NCI-H69 (cell line): ENCODE measurements at regions not wholly inside any gene's neighbourhood (a gene's known extent, or its start where the extent isn't known, plus 50 kb on each side); places are given as distances from the start of the nearest gene placed in this dataset.
A peak's percentile ranks its signal among the peaks of the same experiment; 100 is the strongest.
"Not testable (repeated sequence)": the region's sequence is repeated elsewhere in the genome, so short reads cannot be mapped to it uniquely, and the experiment has no call there.

ENCODE experiments used
- DNase-seq: peaks from one replicate; lab custom pipeline; 2025; lab: John Stamatoyannopoulos, UW

DNA sequence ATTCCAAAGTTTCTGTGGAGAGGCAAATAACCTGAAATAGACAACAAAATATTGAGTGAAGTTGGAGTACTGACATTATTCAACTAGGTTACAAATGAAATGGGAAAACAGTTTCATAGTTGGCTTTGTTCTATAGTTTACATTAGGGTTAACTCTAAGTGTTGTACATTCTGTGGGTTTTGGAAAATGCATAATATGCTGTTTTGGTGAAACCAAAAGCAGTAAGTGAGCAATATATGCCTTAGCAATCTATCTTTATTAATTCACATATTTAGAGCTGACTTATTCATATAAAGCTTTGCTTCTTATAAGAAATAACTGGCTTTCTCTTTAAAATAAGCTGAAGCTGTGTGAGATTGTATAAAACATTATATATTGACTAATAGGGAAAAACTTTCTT, 157.5 kb upstream of the AHI1 start:
- no peak for DNase-seq

DNA sequence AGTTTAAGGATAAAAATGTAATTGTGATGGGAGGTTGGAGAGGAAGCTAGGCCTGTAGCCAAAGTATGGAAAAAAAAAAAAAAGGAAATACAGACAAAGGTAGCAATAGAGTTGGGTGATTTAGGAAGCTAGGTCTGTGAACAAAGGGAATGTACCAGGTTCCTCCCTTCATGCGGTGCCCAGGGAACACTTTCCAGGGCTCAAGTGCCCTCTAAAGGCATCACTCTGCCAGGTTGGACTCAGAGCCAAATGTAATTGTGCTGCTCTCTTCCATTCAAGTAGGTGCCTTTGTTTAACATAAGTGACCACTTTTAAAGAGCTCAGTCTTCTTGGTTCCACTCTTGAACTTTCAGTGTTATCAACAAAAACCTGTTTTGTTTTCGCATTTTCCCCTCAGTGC, 159.7 kb upstream of the AHI1 start:
- DNase-seq = peak; percentile 30

DNA sequence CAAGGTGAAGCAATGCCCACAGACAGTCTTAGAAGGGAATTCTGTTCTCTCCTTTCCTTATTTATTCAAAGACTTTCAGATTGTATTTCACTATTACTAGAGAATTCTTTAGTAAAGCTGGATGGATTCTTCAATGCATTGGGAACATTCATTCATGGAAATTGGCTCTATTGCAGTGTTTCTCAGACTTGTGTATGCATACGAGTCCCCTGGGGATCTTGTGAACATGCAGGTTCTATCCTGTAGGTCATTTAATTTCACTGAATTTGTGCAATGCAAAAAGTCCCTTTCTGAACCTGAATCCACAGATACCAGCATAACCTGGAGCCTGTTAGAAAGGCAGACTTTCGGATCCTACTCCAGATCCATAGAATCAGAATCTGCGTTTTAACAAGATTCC, 160.9 kb upstream of the AHI1 start:
- peak; percentile 5 for DNase-seq

DNA sequence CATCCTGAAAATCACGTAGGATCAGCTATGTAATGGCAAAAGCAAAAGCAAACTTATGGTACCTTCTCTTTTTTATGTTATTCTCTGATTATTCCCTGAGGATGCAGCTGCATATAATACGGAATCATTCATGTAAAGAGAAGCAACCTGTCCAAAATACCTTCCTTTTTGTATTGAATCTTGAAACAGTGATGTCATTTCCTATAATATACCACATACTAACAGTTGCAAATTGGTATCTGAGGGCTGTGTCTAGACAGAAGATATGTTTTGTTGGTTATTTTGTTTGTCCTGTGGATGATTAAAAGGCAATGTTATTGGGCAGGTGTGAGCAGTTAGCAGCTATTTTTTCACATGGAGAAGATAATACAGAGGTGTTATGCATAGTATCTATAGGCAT, 161.4 kb upstream of the AHI1 start:
- no peak for DNase-seq

DNA sequence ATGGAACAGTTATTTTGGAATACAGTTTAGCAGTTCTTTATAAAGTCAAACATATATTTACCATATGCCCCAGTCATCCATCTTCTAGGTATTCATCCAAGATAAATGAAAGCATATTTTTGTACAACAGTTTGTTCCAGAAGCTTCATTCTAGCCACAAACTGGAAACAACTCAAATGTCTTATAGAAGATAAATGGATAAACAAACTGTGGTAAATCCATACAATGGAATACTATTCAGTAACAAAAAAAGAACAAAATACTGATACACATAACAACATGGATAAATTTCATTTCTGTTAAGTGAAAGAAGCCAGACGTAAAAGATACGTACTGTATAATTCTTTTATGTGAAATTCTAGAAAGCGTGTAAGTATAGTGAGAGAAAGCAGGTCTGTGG, 167.0 kb upstream of the AHI1 start:
- no peak for DNase-seq

DNA sequence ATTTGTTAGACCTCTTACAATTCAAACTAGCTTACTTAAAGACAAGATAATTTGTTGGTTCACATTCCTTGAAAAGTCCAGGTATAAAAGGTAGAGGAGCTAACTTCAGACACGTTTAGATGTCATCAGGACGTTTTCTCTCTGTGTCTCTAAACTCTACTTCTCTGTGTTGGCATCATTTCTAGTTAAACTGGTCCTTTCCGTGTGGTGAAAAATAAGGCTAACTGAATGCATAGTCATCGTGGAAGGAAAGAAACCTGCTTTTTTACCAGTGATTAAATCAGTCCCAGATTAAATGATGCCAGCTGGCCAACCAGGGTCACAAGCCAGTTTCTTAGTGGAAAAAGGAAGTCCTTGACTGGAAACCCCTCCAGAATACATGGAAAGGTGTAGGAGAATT, 168.4 kb upstream of the AHI1 start:
- no peak for DNase-seq

DNA sequence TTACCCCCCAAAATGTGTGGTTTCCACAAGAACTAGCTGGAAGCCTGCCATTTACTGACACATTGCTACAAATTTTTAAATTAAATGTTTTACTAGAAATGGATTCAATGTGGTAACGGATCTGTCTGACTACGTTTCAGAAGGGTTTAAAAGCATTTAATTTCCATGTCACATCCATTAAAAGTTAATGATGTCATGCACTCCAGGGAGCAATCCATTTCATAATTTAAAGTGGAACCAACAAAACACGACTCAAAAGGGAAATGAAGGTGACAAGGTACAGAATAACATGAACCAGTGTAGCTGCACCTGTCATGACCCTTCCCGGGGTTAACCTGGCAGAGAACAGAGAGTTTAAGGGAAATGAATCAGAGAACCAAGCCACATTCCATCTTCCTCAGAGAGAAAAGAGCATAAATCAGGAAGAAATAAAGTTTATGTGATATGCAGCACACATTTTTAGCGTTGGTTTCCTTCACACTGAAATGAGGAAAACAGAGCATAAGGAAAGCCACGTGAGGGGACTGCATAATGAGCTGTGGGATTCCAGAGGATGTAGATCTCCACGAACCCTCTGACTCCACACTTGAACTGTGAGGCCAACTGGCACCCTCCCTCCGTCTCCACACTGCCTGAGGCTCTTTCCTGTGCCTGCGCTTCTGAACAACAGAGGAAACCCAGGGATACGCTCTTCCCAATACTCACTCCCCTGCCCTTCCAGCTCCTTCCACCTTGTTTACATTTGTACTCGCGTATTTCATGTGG, 170.3 kb upstream of the AHI1 start:
- peak; percentile 91 for DNase-seq

DNA sequence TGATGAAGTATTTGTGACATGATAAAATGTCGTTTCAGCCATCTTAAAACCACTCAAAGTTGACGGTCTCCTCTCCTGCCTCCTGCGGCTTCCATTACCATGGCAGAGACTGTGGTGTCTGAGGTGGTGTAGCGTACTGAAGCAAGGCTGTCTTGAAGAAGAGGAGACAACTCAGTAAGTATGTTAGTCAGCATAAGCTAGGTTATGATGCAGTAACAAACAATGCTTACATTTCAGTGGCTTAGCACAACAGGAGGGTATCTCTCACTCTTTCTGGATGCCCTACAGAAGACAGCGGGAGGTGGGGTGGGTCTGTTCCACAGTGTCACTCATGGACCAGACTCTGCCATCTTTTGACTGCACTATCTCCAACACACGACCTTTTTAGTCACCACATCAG, 174.7 kb upstream of the AHI1 start:
- DNase-seq = no peak

DNA sequence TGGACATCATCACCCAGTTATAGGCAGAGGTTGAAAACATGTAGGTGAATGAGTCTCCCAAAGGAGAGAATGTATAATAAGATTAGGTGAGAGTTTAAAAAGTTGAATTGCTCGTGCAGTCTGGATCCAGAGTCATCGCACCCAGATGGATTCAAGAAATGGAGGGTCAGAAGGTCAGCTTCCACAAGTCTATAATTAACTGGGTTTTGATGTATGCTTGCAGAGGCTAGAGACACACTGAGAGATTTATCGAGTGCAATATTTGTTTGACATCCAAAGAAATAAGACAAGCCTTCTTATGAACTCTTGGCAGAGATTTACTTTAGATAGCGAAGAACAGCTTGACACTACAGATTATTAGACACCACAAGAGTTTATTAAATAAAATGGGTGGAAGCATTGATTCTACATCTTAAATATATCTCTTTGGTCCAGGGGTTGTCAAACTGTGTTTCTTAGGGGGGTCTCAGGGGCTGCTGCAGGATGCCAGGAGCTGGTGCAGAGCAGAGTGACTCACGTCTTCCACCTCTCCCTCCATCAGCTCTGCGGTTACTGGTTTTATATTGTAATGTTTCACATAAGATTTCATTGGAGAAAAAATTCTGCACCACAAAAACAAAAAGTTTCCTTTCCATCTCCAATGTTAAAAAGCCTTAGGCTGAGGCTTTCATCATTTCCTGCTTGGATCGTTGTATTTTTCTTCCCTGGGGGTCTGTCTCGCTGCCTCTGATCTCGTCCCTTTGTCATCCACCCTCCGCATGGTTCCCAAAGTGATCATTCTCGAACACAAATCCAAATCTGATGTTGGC, 176.2 kb upstream of the AHI1 start:
- peak; percentile 38 for DNase-seq

DNA sequence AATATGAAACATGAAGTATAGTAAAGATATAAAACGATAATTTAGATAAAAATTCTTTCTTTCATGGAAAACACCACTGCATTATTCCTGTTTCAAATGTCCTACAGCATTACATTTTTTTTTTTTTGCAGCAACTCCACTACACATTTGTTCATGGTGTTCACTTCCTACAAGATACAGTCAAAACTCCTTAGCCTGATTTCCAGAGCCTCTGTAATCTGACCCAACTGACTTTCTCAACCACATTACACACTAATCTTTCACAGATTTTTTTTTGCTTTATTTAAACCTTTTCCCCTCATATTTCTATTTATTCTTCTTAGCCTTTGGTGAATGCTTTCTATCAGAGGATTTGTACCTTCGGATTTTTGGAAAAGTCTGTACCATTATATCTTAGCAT, 176.5 kb upstream of the PDE7B start:
- DNase-seq = no peak

DNA sequence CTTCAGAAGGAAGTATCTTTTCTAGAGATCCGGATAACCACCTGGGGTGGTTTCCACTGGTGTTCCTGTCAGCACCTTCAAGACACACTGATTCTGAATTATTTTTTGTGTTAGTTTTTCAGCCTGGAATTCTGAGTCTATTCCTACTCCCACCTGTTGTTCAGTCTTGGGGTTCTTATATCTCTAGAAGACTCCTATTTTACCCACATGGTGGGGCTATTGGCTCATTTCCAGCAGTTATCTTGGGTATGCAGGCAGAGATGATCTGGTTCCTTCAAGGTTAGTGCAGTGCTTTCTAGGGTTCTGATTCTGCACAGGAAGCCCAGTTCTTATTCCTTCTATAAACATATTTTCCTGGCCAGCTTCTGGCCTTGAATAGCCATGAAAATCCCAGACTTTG, 175.6 kb upstream of the PDE7B start:
- DNase-seq = peak; percentile 77

DNA sequence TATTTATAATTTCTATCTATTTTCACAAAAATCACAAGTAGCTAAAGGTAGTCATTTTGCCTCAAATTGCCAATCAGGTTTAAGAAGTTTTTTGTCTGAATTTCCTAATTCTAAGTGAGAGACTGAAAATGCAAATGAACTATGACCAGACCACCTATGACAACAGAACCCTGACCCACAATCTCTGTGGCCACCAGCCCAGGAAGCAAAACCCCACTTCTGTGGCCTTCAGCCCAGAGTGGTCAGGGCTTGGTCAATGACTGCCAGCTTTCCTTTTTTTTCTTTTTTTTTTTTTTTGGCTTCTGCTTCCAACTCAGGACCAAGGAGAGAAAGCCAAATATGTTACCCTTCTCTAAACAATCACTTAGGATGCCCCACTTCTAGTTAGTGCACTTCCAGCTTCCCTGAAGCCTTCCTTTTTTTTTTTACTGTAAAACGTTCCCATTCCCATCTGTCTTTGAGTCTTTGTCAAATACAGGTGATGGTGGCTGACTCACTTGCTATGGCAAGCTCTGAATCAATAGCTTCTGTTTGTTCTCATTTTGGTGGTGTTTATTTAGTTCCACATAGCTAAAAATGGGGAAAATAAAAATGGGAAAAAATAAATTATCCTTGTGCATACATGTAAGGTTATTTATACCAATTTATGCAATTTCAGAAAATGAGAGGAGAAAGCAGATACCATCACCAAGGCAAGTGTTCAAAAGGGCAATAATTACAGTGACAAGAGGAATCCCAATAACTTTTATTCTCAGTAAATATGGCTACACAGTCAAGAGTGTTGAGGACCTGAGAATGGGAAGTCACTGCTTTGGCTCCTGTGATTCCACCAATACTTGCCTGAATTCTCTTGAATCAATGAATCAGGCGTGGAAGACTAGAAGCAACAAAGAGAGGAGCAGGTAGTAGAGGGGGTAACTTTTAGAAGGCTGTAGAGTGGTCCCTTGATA, 170.3 kb upstream of the PDE7B start:
- DNase-seq = peak; percentile 76

DNA sequence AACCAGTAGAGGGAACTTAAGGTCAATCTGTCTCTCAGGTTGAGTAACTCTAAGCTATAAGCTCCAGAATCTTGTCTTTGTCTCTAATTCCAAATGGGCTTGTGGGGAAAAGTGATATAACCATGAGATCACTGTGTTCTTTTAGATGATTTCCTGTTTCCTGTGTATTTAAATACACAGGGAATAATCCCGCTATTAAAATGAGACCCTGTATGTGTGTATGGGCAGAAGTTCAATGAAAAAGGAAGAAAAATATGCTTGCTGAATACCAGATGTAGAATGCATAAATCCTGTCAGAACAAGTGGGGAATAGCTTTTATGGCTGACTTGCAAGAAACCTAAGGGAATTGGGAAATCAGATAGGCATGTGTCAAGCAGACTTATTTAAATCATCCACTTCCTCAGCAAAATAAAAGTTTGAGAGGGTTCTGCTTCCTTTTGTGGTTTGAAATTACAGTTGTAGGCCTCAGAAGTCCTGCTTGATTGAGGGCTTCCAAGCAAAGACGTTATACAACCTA, 164.7 kb upstream of the PDE7B start:
- no peak for DNase-seq

DNA sequence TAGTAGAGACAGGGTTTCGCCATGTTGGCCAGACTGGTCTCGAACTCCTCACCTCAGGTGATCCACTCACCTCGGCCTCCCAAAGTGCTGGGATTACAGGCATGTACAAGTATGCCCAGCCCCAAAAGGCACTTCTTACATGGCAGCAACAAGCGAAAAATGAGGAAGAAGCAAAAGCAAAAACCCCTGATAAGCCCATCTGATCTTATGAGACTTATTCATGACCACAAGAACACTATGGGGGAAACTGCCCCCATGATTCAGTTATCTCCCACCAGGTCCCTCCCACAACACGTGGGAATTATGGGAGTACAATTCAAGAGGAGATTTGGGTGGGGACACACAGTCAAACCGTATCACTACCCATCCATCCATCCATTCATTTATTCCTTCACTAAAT, 163.0 kb upstream of the PDE7B start:
- DNase-seq = not testable (repeated sequence)

DNA sequence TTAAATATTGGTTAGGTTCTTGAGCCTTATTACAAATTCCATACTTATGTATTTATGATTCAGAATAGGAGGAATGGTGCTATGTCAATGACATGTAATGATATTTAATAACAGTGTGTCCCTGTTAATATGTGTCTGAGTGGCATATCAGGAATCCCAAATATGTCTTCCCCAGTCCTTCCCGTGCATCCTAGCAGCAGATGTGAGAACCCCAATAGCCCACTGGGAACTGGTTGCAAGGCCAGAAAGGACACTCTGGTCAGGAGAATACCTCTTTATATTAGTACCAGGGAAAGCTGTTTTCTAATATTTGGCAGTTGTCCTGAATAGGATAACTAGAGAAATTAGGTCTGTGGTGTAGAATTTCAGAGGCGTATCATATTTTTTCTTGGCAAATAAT, 159.1 kb upstream of the PDE7B start:
- DNase-seq = no peak

DNA sequence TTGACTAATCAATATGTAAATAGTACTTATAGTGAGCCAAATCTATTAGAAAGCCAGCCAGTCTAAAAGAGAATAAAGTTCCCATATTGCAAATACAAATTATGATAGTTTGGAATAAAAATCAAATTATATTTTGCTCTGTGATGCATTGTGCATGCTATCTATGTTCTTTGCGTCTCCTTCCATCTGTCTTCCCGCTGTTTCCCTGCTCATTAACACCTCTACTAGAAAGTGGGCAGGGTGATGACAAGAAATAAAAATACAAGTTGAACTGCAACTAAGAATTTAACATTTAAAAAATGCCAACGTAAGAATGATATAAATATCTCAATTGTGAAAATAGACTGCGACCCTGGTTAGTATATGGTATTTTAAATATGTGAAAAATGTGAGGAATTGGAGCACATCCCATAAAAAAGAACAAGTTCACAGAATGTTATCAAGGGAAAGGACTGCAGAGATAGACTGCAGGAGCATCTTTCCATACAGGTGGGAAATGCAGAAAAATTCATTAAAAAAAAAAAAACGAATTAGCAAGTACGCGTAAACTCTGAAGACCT, 157.6 kb upstream of the PDE7B start:
- DNase-seq = no peak

DNA sequence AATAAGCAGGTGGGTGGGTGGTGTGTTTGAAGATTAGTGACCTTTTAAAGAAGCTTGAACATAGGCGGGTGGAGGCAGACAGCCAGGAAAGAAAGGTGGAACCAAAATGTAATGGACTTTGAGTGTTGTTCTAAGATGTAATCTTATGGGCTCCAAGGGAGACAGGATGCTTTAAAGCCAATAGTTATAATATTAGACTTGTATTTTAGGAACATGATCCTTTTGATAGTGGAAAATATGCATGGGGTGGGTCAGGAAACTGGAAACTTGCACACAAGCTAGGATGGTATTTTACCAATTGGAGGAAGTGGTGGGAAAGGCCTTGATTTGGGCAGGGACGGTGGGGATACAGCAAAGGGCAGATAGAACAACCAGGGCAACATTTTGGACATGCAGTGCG, 151.8 kb upstream of the PDE7B start:
- DNase-seq = no peak

DNA sequence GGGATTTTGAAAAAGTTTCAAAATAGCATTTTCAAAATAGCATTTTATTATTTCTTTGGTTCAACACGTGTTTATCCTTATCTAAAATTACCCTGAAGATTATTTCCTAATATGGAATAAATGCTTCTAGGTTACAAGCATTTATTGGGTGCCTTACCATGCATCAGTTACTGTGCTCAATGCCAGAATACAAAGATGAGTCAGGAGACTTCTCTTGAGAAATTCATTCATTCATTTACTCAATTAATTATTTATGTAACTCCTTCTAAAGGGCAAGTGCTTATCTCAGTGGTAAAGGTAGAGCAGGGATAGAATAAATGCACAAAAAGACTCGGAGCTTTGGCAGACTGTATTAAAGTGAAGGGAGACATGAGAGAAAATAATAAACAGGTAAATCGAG, 150.1 kb upstream of the PDE7B start:
- no peak for DNase-seq

DNA sequence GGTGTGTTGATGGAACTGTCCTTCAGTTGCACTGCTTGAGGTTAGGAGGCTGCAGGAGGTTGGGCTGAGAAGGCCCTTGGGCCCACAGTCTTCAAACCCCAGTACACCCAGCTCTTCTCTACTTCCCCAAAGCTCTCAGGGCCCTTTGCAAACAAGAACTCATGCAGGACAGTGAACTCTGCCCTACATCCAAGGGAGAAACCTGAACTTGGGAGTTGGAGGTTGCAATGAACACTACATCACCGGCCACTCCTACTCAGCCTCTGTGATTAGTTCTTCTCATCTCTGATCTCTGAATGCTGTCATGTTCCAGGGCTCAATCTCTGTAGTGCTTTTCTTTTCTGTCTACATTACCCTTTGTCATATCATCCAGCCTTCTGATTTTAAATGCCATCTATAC, 148.5 kb upstream of the PDE7B start:
- no peak for DNase-seq

DNA sequence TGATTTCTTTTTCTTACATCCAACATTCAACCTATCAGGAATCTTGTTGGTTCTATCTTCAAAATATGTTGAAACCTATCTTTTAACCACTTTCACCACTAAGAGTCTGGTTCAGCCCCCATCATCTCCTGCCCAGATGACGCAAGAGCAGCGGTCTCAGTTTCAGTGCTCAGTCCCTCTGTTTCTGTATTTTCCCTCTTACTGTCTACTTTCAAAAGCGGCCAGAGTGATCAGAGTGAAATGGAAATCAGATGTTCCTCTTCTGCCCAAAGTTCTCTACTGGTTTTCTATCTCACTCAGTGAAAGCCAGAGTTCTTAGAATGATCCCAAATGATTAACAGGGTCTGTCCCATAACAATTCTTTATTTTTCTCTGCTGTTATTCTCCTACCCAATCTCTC, 147.9 kb upstream of the PDE7B start:
- no peak for DNase-seq

DNA sequence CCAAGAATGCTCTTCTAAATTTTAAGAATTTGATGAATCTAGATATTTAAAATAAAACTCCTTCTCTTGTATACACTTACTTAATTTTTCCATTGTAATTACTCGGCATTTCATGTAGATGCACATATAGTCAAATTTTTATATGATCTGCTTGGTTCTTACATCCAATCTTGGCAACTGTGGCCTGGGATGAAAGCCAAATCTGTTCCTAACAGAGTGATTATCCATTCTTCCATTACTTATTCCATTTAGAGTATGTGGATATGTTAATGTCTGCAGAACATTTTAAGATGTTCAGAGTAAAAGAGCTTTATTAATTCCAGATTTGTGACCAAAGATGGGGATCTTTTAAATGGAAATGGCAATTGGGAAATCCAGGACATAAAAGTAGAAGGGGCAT, 144.1 kb upstream of the PDE7B start:
- DNase-seq = no peak

DNA sequence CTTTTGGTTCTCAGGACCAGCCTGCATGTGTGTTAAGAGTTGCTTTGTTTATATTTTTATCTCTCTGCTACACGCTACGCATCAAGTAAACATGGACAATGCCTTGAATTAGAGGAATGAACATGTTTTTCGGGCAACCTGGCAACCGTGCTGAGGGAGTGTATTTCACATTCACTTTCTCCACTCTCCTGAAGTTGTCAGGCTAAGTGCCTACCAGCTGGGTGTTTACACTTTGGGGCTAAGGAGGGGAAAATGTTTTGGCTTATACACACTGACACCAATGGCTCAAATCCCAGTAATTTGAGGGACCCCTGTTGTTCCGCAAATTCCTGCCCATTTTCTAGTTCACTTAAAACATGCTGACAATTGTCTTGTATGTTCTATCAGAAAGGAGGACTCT, 141.5 kb upstream of the PDE7B start:
- DNase-seq = peak; percentile 92
